Heart right ventricle (tissue), 16 donors: ENCODE measurements at regions not wholly inside any gene's neighbourhood (a gene's known extent, or its start where the extent isn't known, plus 50 kb on each side); places are given as distances from the start of the nearest gene placed in this dataset.

Experiments used
- ATAC-seq, 8 donors: fragments of 200-7000 bp; cut with Tn5 transposase; one replicate each; pipeline ENCODE4 v1.9.1; 2020; ENCODE audit warnings: mild to moderate bottlenecking in 8 of 8, moderate library complexity in 8 of 8, moderate number of reproducible peaks in 1 of 8
- DNase-seq, 2 donors: peaks; one replicate each; pipeline ENCODE4 v3.0.0-alpha.2; 2020
- H3K27ac ChIP-seq, 10 donors: fragments of 200-600 bp; sonication (generic) in 2 of 10; one replicate each; pipeline versions ENCODE4 v1.5.0 to v1.8.0; 2020 to 2022; ENCODE audit warnings: mild to moderate bottlenecking in 3 of 10
- H3K27me3 ChIP-seq, 7 donors: fragments of 200-600 bp; one replicate each; pipeline ENCODE4 v1.8.0; 2021 to 2022; ENCODE audit warnings: mild to moderate bottlenecking in 2 of 7
- H3K36me3 ChIP-seq, 9 donors: fragments of 200-600 bp; sonication (generic) in 1 of 9; one replicate each; pipeline versions ENCODE4 v1.5.0 to v1.8.0; 2020 to 2022; ENCODE audit warnings: mild to moderate bottlenecking in 2 of 9
- H3K4me1 ChIP-seq, 9 donors: fragments of 200-600 bp; sonication (generic) in 1 of 9; one replicate each; pipeline versions ENCODE4 v1.5.0 to v1.8.0; 2020 to 2022; ENCODE audit warnings: mild to moderate bottlenecking in 4 of 9
- H3K4me3 ChIP-seq, 10 donors: fragments of 200-600 bp; sonication (generic) in 2 of 10; one replicate each; pipeline versions ENCODE4 v1.5.0 to v1.8.0; 2020 to 2022; ENCODE audit warnings: mild to moderate bottlenecking in 7 of 10, moderate library complexity in 2 of 10
- H3K9me3 ChIP-seq, 11 donors: fragments of 200-600 bp in 10 of 11; sonication (generic) in 2 of 11; one replicate each; pipeline versions ENCODE4 v1.5.0 to v1.8.0; 2013 to 2022; ENCODE audit warnings: mild to moderate bottlenecking in 2 of 11, control low read depth in 1 of 11, moderate library complexity in 1 of 11
- WGBS, 2 donors: extraction: QIAGEN DNeasy Blood & Tissue Kit; methylation state at CpG; one replicate each; pipeline ENCODE4 v1.1.7; 2013; ENCODE audit warnings: inconsistent platforms in 1 of 2; 5-methylcytosine and 5-hydroxymethylcytosine counted together
- intact Hi-C, 10 donors: fragments of 100-400 bp; cut with DNase I; formaldehyde crosslinking; loops; one replicate each; pipeline versions ENCODE4 v1.11.1 to v1.14.2; 2022
- TF ChIP-seq, protein P1 (sequence below), 9 donors: fragments of 200-600 bp; sonication (generic) in 2 of 9; IDR thresholded peaks; one replicate each; pipeline versions ENCODE4 v1.5.0 to v1.8.0; 2021 to 2022; ENCODE audit warnings: antibody characterized with exemption in 9 of 9, mild to moderate bottlenecking in 5 of 9, moderate library complexity in 1 of 9
- donor health status: Arrhythmogenic right ventricular cardiomyopathy.
- donor health status: ischemic (EF 13 %, LVEDD 7.1; RV severe dilation, severe dysfunction).
- donor health status: healthy with polysubstance abuse.
- donor health status: DM: no; HTN: yes; CAD: no.
- donor health status: DM: no; HTN: no; CAD: no.
- donor health status: ischemic (EF 25% LVEDD 6.9; RV normal size, moderate dysfunction).
- donor health status: ischemic (EF 25% LVEDD 5.7; RV mildly dilated, moderate dysfunction).
- donor health status: healthy.
- donor health status: DM: yes; HTN: yes; CAD: no.
- donor health status: Ischemic cardiomyopathy.
- donor health status: ischemic (EF 35%, LVEDD 5.7; RV mildly dilated, moderate dysfunction).
- donor health status: nonischemic (EF 11% LVEDD 7.7; RV severe dilation, severe dysfunction).
- donor health status: DM: yes; HTN: yes; CAD: no.
- donor health status: PGD.
- donor health status: ischemic (EF 29% LVEDD 5.4; RV normal size, mild dysfunction).
- donor health status: nonischemic (EF 23%, LVEDD 6.1; RV moderate dilation, normal function).

DNA sequence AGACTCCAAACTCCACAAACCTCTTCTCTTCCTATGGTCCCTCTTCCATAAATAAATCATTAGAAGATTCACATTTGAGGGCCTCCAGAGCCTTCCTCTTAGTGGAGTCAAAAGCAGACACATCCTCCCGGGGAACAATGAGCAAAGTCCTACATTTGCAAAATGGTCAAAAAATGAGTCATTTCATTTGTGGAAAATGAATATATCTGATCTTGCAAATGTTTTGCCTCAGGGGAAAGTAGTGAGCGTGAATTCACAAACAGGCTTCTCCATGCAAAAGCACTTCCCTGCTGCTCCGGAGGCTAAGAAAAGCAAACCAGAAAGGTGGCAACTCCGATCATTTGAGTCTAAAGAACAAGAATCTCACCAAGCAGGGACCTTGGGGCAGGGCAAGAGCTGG is 86.7 kb upstream of the IQSEC1 start:
- peaks cover 0 to 4% (median 0%) of the 10 kb centered on the region in 9 donors for H3K36me3 ChIP-seq
- no peak overlapping the region for H3K27ac ChIP-seq
- intact Hi-C loops = no loop called here
- TF ChIP-seq, protein P1, sequence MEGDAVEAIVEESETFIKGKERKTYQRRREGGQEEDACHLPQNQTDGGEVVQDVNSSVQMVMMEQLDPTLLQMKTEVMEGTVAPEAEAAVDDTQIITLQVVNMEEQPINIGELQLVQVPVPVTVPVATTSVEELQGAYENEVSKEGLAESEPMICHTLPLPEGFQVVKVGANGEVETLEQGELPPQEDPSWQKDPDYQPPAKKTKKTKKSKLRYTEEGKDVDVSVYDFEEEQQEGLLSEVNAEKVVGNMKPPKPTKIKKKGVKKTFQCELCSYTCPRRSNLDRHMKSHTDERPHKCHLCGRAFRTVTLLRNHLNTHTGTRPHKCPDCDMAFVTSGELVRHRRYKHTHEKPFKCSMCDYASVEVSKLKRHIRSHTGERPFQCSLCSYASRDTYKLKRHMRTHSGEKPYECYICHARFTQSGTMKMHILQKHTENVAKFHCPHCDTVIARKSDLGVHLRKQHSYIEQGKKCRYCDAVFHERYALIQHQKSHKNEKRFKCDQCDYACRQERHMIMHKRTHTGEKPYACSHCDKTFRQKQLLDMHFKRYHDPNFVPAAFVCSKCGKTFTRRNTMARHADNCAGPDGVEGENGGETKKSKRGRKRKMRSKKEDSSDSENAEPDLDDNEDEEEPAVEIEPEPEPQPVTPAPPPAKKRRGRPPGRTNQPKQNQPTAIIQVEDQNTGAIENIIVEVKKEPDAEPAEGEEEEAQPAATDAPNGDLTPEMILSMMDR (IDR thresholded peaks at IDR 0.05) = no peak
- H3K4me1 ChIP-seq = no peaks in the 10 kb centered on the region
- DNase-seq (no peak), ATAC-seq (no peak)
- WGBS, 2 donors = 86 to 90% methylated on average over 4 of the region's 4 CpGs
- H3K9me3 ChIP-seq = peaks cover 0 to 22% (median 15%) of the 10 kb centered on the region in 11 donors
- peaks cover 0 to 11% (median 0%) of the 10 kb centered on the region in 7 donors for H3K27me3 ChIP-seq
- no peak overlapping the region for H3K4me3 ChIP-seq

DNA sequence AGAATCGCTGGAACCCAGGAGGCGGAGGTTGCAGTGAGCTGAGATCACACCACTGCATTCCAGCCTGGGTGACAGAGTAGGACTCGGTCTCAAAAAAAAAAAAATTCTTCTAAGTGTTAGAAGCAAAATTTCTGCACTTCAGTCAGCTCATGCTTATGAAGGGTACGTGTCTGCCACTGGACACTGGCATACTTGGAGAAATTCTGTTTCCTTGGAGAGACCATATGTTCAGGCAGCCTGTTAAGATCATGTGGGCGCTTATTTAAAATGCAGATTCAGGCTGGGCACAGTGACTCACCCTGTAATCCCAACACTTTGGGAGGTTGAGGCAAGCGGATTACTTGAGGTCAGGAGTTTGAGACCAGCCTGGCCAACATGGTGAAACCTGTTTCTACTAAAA is 85.6 kb upstream of the IQSEC1 start:
- no peak overlapping the region for H3K27ac ChIP-seq
- H3K36me3 ChIP-seq = peaks cover 0 to 4% (median 0%) of the 10 kb centered on the region in 9 donors
- TF ChIP-seq, protein P1 (IDR thresholded peaks at IDR 0.05) = no peak
- H3K4me1 ChIP-seq = no peaks in the 10 kb centered on the region
- WGBS, 2 donors = 89 to 90% methylated on average over 6 of the region's 6 CpGs
- DNase-seq = no peak
- intact Hi-C loops = no loop called here
- no peak for ATAC-seq
- H3K4me3 ChIP-seq = no peak overlapping the region
- H3K9me3 ChIP-seq = peaks cover 0 to 26% (median 15%) of the 10 kb centered on the region in 11 donors
- peaks cover 0 to 11% (median 0%) of the 10 kb centered on the region in 7 donors for H3K27me3 ChIP-seq

DNA sequence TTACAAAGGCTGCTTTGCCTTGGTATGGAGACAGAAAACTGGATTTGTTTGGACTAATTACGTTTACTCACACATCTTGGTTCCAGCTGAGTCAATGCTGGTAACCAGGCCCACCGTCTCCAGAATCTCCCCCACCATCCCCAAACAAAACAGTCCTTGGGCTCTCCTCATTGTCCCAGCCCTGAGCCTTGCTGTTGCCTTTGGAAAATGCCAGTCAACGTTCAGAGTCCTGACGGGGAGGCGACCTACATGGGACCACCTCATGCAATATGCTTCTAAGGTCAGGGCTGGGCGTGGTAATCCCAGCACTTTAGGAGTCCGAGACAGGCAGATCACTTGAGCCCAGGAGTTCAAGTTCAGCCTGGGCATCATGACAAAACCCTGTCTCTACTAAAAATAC is 85.2 kb upstream of the IQSEC1 start:
- H3K4me1 ChIP-seq = no peaks in the 10 kb centered on the region
- TF ChIP-seq, protein P1 (IDR thresholded peaks at IDR 0.05) = no peak
- ATAC-seq (no peak), DNase-seq (no peak)
- 74 to 75% methylated on average over 7 of the region's 7 CpGs for WGBS, 2 donors
- peaks cover 0 to 4% (median 0%) of the 10 kb centered on the region in 9 donors for H3K36me3 ChIP-seq
- intact Hi-C loops = no loop called here
- H3K9me3 ChIP-seq = peaks cover 0 to 26% (median 15%) of the 10 kb centered on the region in 11 donors
- peaks cover 0 to 11% (median 0%) of the 10 kb centered on the region in 7 donors for H3K27me3 ChIP-seq
- no peak overlapping the region for H3K4me3 ChIP-seq
- no peak overlapping the region for H3K27ac ChIP-seq

DNA sequence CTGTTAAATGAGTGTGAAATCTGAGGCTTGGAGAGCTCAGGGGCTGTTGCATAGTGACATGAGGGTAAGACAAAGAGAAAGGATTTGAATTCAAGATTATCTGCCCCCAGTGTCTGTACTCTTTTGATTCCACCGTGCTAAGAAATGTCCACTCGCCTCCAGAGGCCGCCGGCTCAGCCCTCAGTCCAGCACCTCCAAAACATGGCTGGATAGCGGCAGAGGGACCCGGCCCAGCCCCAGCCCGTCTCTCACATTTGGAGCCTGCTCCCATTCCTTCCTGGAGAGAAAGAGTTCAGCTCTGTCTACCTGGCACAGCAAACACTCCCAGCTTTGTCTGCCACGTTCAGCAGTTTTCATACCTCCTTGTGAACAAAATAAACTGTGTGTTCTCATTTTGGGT is 84.8 kb upstream of the IQSEC1 start:
- peaks cover 0 to 26% (median 15%) of the 10 kb centered on the region in 11 donors for H3K9me3 ChIP-seq
- no peaks in the 10 kb centered on the region for H3K4me1 ChIP-seq
- peaks cover 0 to 4% (median 0%) of the 10 kb centered on the region in 9 donors for H3K36me3 ChIP-seq
- WGBS, 2 donors = 71 to 77% methylated on average over 8 of the region's 8 CpGs
- DNase-seq (no peak), ATAC-seq (no peak)
- H3K4me3 ChIP-seq = no peak overlapping the region
- TF ChIP-seq, protein P1 (IDR thresholded peaks at IDR 0.05) = no peak
- H3K27me3 ChIP-seq = peaks cover 0 to 11% (median 0%) of the 10 kb centered on the region in 7 donors
- no peak overlapping the region for H3K27ac ChIP-seq
- intact Hi-C loops = no loop called here
